HEK293T (cell line): ENCODE measurements at regions not wholly inside any gene's neighbourhood (a gene's known extent, or its start where the extent isn't known, plus 50 kb on each side); places are given as distances from the start of the nearest gene placed in this dataset.

Experiments
- CTCF ChIA-PET: fragments of 350-600 bp; formaldehyde crosslinking; extraction: SDS; loops from one replicate; lab custom pipeline; 2021; ENCODE audit warnings: antibody characterized with exemption, inconsistent platforms; lab: Yijun Ruan, JAX
- POLR2A ChIA-PET: fragments of 350-600 bp; formaldehyde crosslinking; extraction: SDS; loops from one replicate; lab custom pipeline; 2020; ENCODE audit warnings: antibody characterized with exemption, inconsistent platforms; lab: Yijun Ruan, JAX
- DNase-seq: peaks from one replicate; pipeline ENCODE4 v3.0.0; 2012; ENCODE audit warnings: mixed read lengths; ENCODE audit errors: extremely low spot score
- ARNT ChIP-seq: fragments of 450-650 bp; IDR thresholded peaks from 2 replicates; pipeline ENCODE4 v1.6.1; 2017; ENCODE audit warnings: mild to moderate bottlenecking
- BHLHE40 ChIP-seq: fragments of 450-650 bp; IDR thresholded peaks from 2 replicates; pipeline ENCODE4 v1.6.1; 2016; ENCODE audit warnings: mild to moderate bottlenecking, moderate library complexity, borderline replicate concordance
- CTBP1 ChIP-seq: fragments of 450-650 bp; IDR thresholded peaks from 2 replicates; pipeline ENCODE4 v1.6.1; 2016; ENCODE audit warnings: borderline replicate concordance
- ELF4 ChIP-seq: fragments of 450-650 bp; IDR thresholded peaks from 2 replicates; pipeline ENCODE4 v1.6.1; 2017; ENCODE audit warnings: antibody characterized with exemption
- FOXA1 ChIP-seq: fragments of 450-650 bp; IDR thresholded peaks from 2 replicates; pipeline ENCODE4 v1.6.1; 2016; ENCODE audit warnings: mild to moderate bottlenecking
- FOXK2 ChIP-seq: fragments of 450-650 bp; IDR thresholded peaks from 2 replicates; pipeline ENCODE4 v1.6.1; 2016; ENCODE audit warnings: mild to moderate bottlenecking
- FOXM1 ChIP-seq: fragments of 450-650 bp; IDR thresholded peaks from 2 replicates; pipeline ENCODE4 v1.6.1; 2017; ENCODE audit warnings: mild to moderate bottlenecking, borderline replicate concordance
- HDGF ChIP-seq: fragments of 450-650 bp; IDR thresholded peaks from 2 replicates; pipeline ENCODE4 v1.6.1; 2017; ENCODE audit warnings: antibody characterized with exemption, borderline replicate concordance
- L3MBTL2 ChIP-seq: fragments of 450-650 bp; conservative IDR thresholded peaks from 2 replicates; pipeline ENCODE4 v1.6.1; 2016; ENCODE audit warnings: mild to moderate bottlenecking
- LEF1 ChIP-seq: fragments of 450-650 bp; IDR thresholded peaks from 2 replicates; pipeline ENCODE4 v1.6.1; 2017; ENCODE audit warnings: mild to moderate bottlenecking, borderline replicate concordance
- NFRKB ChIP-seq: fragments of 450-650 bp; IDR thresholded peaks from 2 replicates; pipeline ENCODE4 v1.6.1; 2016; ENCODE audit warnings: mild to moderate bottlenecking, moderate library complexity
- SP1 ChIP-seq: fragments of 450-650 bp; IDR thresholded peaks from 2 replicates; pipeline ENCODE4 v1.6.1; 2017
- SUZ12 ChIP-seq: fragments of 450-650 bp; IDR thresholded peaks from 2 replicates; pipeline ENCODE4 v1.6.1; 2016; ENCODE audit warnings: mild to moderate bottlenecking
- TARDBP ChIP-seq: fragments of 450-650 bp; IDR thresholded peaks from 2 replicates; pipeline ENCODE4 v1.6.1; 2016
- ZNF384 ChIP-seq: fragments of 450-650 bp; IDR thresholded peaks from 2 replicates; pipeline ENCODE4 v1.6.1; 2016
- TF ChIP-seq, protein P1 (sequence below): fragments of 450-650 bp; IDR thresholded peaks from 2 replicates; pipeline ENCODE4 v1.6.1; 2016

GRCh38 chr11:41978945-41979344 lies 519.5 kb upstream of the LRRC4C start:
- POLR2A ChIA-PET: no interaction called here
- no peak for DNase-seq
- TF ChIP-seq L3MBTL2 (no peak), CTBP1 (no peak)
- CTCF ChIA-PET: no interaction called here

- POLR2A ChIA-PET: no interaction called here
- CTCF ChIA-PET: no interaction called here
Observed at GRCh38 chr11:41980741-41981140, 521.3 kb upstream of the LRRC4C start.

GRCh38 chr11:41982276-41982675 lies 522.8 kb upstream of the LRRC4C start:
- no peak for TF ChIP-seq FOXA1
- TF ChIP-seq LEF1: no peak
- no peak for TF ChIP-seq CTBP1
- TF ChIP-seq NFRKB: no peak
- TF ChIP-seq HDGF: no peak
- TF ChIP-seq ARNT: no peak
- no peak for TF ChIP-seq BHLHE40
- no peak for TF ChIP-seq FOXK2
- TF ChIP-seq SUZ12: no peak
- TF ChIP-seq, protein P1, sequence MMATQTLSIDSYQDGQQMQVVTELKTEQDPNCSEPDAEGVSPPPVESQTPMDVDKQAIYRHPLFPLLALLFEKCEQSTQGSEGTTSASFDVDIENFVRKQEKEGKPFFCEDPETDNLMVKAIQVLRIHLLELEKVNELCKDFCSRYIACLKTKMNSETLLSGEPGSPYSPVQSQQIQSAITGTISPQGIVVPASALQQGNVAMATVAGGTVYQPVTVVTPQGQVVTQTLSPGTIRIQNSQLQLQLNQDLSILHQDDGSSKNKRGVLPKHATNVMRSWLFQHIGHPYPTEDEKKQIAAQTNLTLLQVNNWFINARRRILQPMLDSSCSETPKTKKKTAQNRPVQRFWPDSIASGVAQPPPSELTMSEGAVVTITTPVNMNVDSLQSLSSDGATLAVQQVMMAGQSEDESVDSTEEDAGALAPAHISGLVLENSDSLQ: no peak
- TF ChIP-seq L3MBTL2: no peak
- no peak for TF ChIP-seq ZNF384
- TF ChIP-seq TARDBP: no peak
- TF ChIP-seq FOXM1: no peak
- TF ChIP-seq ELF4: no peak
- no peak for TF ChIP-seq SP1
- CTCF ChIA-PET: no interaction called here
- POLR2A ChIA-PET: no interaction called here
- no peak for DNase-seq

More at GRCh38 chr11:41980741-41981140, 521.3 kb upstream of the LRRC4C start:
- TF ChIP-seq LEF1 (no peak), ARNT (no peak), ELF4 (no peak), SUZ12 (no peak), HDGF (no peak)
- TF ChIP-seq, protein P1: no peak
- DNase-seq: no peak

- DNase-seq: no peak
- POLR2A ChIA-PET: no interaction called here
- CTCF ChIA-PET: no interaction called here
- TF ChIP-seq LEF1 (no peak), ARNT (no peak), FOXK2 (no peak), ELF4 (no peak), L3MBTL2 (no peak), CTBP1 (no peak), FOXM1 (no peak), SP1 (no peak), BHLHE40 (no peak), HDGF (no peak)
- TF ChIP-seq, protein P1: no peak
Observed at GRCh38 chr11:41982975-41983374, 523.5 kb upstream of the LRRC4C start.

DNA sequence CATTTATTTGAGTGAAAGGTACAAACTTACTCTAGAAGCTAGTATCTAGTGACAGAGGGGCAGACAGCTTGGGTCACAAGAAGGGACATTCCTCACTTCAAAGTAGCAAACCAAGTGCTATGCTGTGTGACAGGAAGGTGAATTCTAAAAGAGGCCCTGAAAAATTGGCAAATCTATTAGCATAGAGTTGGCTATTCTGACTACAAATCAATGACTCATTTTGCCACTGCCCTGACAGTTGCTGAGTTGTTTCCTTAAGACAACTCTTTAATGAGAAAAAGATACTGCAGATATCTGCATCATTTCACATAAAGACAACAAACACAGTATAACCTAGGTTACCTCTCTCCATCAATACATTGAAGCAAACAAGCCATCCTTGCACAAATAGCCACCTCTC lies 524.0 kb upstream of the LRRC4C start:
- DNase-seq: no peak
- TF ChIP-seq ELF4 (no peak), SUZ12 (no peak), FOXK2 (no peak), BHLHE40 (no peak), L3MBTL2 (no peak), FOXM1 (no peak), SP1 (no peak), LEF1 (no peak), ZNF384 (no peak), TARDBP (no peak), HDGF (no peak), CTBP1 (no peak), FOXA1 (no peak)
- TF ChIP-seq, protein P1: no peak
- ChIA-PET CTCF (no interaction called here), POLR2A (no interaction called here)

DNA sequence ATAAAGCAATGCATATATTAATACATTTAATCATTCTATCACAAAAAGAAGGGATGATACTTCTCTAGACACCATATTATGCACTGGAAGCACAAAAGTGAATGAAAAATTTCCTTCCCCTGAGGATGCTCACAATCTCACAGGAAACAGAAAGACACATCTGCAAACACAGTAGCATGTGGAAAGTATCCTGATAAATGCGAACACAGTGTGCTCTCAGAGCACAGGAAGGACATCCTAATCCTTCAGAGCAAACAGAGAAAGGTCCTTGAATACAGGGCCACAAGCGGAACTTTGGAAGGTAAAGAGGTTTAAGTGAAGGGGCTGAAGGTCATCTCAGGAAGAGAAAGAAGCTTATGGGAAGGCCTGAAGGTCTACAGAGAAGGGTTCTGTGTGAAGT lies 524.6 kb upstream of the LRRC4C start:
- POLR2A ChIA-PET: no interaction called here
- no peak for DNase-seq
- CTCF ChIA-PET: no interaction called here
- TF ChIP-seq FOXM1: no peak
- no peak for TF ChIP-seq TARDBP
- TF ChIP-seq FOXA1: no peak
- TF ChIP-seq ZNF384: no peak
- TF ChIP-seq LEF1: no peak
- TF ChIP-seq L3MBTL2: no peak
- no peak for TF ChIP-seq HDGF
- TF ChIP-seq ELF4: no peak
- no peak for TF ChIP-seq SP1
- no peak for TF ChIP-seq BHLHE40
- TF ChIP-seq CTBP1: no peak
- TF ChIP-seq, protein P1: no peak
